ENCODE measurements at regions not wholly inside any gene's neighbourhood (a gene's known extent, or its start where the extent isn't known, plus 50 kb on each side); places are given as distances from the start of the nearest gene placed in this dataset.

DNA sequence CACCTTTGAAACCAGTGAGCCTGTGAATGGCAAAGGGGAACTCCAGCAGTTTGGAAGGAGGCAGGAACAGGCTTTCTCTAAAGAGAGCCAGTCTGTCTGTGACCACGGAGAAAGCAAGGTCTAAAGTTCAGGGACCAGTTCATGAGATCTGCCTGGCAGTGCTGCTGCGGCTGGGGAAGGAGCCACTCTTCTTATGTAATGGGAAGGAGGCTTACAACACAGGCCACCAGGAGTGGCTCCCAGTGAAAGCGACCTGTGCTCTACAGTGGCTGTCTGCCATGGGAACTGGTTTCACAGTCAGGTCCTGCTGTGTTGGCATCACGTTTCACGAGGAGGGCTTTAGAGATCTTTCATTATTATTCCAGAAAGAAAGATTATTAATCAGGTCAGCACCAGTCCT, 291.9 kb upstream of the PRDM1 start:
- Histone ChIP-seq H3K9ac (no peak overlapping the region), H3K9me3 (ENCODE audit: low read depth) (no peaks in the 10 kb centered on the region), H3K27ac (no peak overlapping the region), H2AFZ (replicated peaks) (no peak overlapping the region), H3K36me3 (no peaks in the 10 kb centered on the region), H4K20me1 (ENCODE audit: low read depth) (no peaks in the 10 kb centered on the region), H3K4me1 (peaks cover 8% of the 10 kb centered on the region), H3K79me2 (ENCODE audit: low read depth) (no peaks in the 10 kb centered on the region), H3K4me3 (no peak overlapping the region), H3F3A (ENCODE audit: low read depth) (no peaks in the 10 kb centered on the region), H3K27me3 (no peaks in the 10 kb centered on the region), H3K4me2 (no peak overlapping the region)
- H3K36me3 Mint-ChIP-seq = no peaks in the 10 kb centered on the region
- H3K27ac Mint-ChIP-seq = no peak overlapping the region
- H3K27me3 Mint-ChIP-seq (ENCODE audit: insufficient read depth, low read depth) = peaks cover 9% of the 10 kb centered on the region
- H3K4me1 Mint-ChIP-seq = peaks cover 39% of the 10 kb centered on the region
- TF ChIP-seq EZH2phosphoT487 (IDR thresholded peaks at IDR 0.05) = no peak
- TF ChIP-seq EZH2 (IDR thresholded peaks at IDR 0.05) = no peak
- TF ChIP-seq, protein P1, sequence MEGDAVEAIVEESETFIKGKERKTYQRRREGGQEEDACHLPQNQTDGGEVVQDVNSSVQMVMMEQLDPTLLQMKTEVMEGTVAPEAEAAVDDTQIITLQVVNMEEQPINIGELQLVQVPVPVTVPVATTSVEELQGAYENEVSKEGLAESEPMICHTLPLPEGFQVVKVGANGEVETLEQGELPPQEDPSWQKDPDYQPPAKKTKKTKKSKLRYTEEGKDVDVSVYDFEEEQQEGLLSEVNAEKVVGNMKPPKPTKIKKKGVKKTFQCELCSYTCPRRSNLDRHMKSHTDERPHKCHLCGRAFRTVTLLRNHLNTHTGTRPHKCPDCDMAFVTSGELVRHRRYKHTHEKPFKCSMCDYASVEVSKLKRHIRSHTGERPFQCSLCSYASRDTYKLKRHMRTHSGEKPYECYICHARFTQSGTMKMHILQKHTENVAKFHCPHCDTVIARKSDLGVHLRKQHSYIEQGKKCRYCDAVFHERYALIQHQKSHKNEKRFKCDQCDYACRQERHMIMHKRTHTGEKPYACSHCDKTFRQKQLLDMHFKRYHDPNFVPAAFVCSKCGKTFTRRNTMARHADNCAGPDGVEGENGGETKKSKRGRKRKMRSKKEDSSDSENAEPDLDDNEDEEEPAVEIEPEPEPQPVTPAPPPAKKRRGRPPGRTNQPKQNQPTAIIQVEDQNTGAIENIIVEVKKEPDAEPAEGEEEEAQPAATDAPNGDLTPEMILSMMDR (IDR thresholded peaks at IDR 0.05) = no peak
- no peaks in the 10 kb centered on the region for H3K9me3 Mint-ChIP-seq
- H3K4me3 Mint-ChIP-seq = no peak overlapping the region
- DNase-seq (ENCODE audit: low spot score) = peak; percentile 32

DNA sequence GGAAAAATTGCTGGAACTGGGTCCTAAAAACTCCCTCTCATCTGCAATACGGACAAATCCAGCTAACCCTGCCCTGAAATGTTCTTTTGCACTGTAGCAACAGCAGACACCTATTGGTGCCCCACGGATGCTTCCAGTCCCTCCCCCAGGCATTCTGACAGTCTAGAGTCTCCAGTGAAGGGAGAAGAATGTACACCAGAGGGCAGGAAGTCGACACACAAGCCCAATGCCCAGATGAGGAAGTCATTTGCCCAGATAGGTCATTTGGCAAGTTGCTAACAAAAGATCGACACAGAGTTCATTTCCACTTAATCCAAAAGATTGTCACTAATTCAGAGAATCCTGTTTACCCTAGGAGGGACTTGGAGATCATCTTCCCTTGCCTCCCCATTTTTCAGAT, 293.0 kb upstream of the PRDM1 start:
- Histone ChIP-seq H3K36me3 (no peaks in the 10 kb centered on the region), H2AFZ (replicated peaks) (peak overlapping the region; percentile 3), H3K4me3 (no peak overlapping the region), H3K27me3 (no peaks in the 10 kb centered on the region), H3K9me3 (ENCODE audit: low read depth) (no peaks in the 10 kb centered on the region), H3K9ac (no peak overlapping the region), H3K4me1 (peaks cover 8% of the 10 kb centered on the region), H3K79me2 (ENCODE audit: low read depth) (no peaks in the 10 kb centered on the region), H3K4me2 (no peak overlapping the region), H3F3A (ENCODE audit: low read depth) (no peaks in the 10 kb centered on the region), H4K20me1 (ENCODE audit: low read depth) (no peaks in the 10 kb centered on the region), H3K27ac (no peak overlapping the region)
- Mint-ChIP-seq H3K36me3 (no peaks in the 10 kb centered on the region), H3K27me3 (ENCODE audit: insufficient read depth, low read depth) (peaks cover 9% of the 10 kb centered on the region), H3K27ac (peak overlapping the region; percentile 34), H3K9me3 (no peaks in the 10 kb centered on the region), H3K4me3 (no peak overlapping the region), H3K4me1 (peaks cover 34% of the 10 kb centered on the region)
- no peak for DNase-seq (ENCODE audit: low spot score)
- no peak for TF ChIP-seq EZH2phosphoT487 (IDR thresholded peaks at IDR 0.05)
- TF ChIP-seq, protein P1 (IDR thresholded peaks at IDR 0.05) = no peak

DNA sequence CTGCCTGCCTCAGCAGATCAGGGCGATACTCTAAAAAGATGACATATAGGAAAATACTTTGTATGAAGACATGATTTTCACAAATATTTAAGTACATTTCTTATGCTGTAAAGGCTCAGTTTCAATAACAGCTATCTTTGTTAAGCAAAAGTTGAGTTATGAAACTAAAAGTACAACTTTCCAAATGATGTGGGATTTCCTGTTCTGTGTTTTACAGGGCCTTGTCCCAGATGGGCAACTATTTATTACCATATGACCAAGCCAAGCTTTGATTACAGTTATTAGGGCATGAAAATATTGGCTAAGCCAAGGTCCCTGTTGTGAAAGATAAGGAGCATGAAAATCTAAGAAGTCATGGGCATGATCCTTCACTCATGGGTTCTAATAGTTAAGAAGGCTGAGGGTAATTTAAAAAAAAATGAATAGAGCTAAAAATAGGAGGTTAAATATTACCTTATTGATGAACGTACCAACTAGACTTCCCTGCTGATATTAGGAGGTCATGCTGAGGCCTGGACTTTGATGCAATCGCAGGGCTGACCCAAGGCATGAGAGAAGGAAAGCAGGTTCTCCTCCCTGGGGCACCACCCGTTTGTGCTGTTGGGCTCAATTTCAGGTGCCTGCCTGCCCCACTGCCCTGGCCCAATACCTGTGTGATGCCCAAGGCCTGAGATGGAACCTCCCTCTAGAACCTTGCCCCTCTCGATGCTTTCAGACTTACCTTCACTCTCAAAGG, 294.4 kb upstream of the PRDM1 start:
- Mint-ChIP-seq H3K27ac (no peak overlapping the region), H3K27me3 (ENCODE audit: insufficient read depth, low read depth) (peaks cover 9% of the 10 kb centered on the region), H3K9me3 (no peaks in the 10 kb centered on the region), H3K4me1 (peaks cover 25% of the 10 kb centered on the region), H3K36me3 (no peaks in the 10 kb centered on the region), H3K4me3 (no peak overlapping the region)
- Histone ChIP-seq H3F3A (ENCODE audit: low read depth) (no peaks in the 10 kb centered on the region), H4K20me1 (ENCODE audit: low read depth) (no peaks in the 10 kb centered on the region), H3K36me3 (no peaks in the 10 kb centered on the region), H3K27ac (no peak overlapping the region), H3K4me3 (no peak overlapping the region), H3K4me2 (no peak overlapping the region), H3K79me2 (ENCODE audit: low read depth) (no peaks in the 10 kb centered on the region), H3K4me1 (peaks cover 8% of the 10 kb centered on the region), H3K27me3 (no peaks in the 10 kb centered on the region), H3K9me3 (ENCODE audit: low read depth) (no peaks in the 10 kb centered on the region), H3K9ac (no peak overlapping the region), H2AFZ (replicated peaks) (no peak overlapping the region)
- DNase-seq (ENCODE audit: low spot score) = no peak
- TF ChIP-seq, protein P1 (IDR thresholded peaks at IDR 0.05) = no peak
- TF ChIP-seq EZH2phosphoT487 (IDR thresholded peaks at IDR 0.05) (no peak), EZH2 (IDR thresholded peaks at IDR 0.05) (no peak)

Measured in neural progenitor cell (in vitro differentiated cells).